Subcutaneous abdominal adipose tissue (tissue), 5 donors: ENCODE measurements at regions not wholly inside any gene's neighbourhood (a gene's known extent, or its start where the extent isn't known, plus 50 kb on each side); places are given as distances from the start of the nearest gene placed in this dataset.

Experiments used
- H3K27ac ChIP-seq: one replicate; pipeline ENCODE4 v1.7.0; 2013; ENCODE audit warnings: low read depth, mild to moderate bottlenecking, inconsistent platforms, low read length, moderate library complexity
- H3K27me3 ChIP-seq, 5 donors: one replicate each; pipeline ENCODE4 v1.7.0; 2013; ENCODE audit warnings: low read length in 5 of 5, inconsistent platforms in 1 of 5; ENCODE audit not compliant: control insufficient read depth in 5 of 5, insufficient read depth in 4 of 5
- H3K36me3 ChIP-seq, 5 donors: one replicate each; pipeline ENCODE4 v1.7.0; 2013; ENCODE audit warnings: low read length in 5 of 5; ENCODE audit not compliant: control insufficient read depth in 5 of 5, insufficient read depth in 5 of 5
- H3K4me1 ChIP-seq, 5 donors: one replicate each; pipeline ENCODE4 v1.7.0; 2013; ENCODE audit warnings: low read length in 5 of 5, mild to moderate bottlenecking in 3 of 5, moderate library complexity in 1 of 5; ENCODE audit not compliant: control insufficient read depth in 5 of 5, insufficient read depth in 5 of 5
- H3K4me3 ChIP-seq, 5 donors: one replicate each; pipeline ENCODE4 v1.7.0; 2013; ENCODE audit warnings: low read length in 5 of 5, low read depth in 1 of 5
- H3K9ac ChIP-seq, 5 donors: one replicate each; pipeline ENCODE4 v1.7.0; 2013; ENCODE audit warnings: low read length in 5 of 5, mild to moderate bottlenecking in 4 of 5, moderate library complexity in 3 of 5
- H3K9me3 ChIP-seq, 5 donors: one replicate each; pipeline ENCODE4 v1.7.0; 2013; ENCODE audit warnings: low read length in 5 of 5; ENCODE audit not compliant: control insufficient read depth in 5 of 5
- donor health status: healthy.
- donor health status: healthy.
- donor health status: healthy.
- donor health status: healthy.
- donor health status: healthy.

DNA sequence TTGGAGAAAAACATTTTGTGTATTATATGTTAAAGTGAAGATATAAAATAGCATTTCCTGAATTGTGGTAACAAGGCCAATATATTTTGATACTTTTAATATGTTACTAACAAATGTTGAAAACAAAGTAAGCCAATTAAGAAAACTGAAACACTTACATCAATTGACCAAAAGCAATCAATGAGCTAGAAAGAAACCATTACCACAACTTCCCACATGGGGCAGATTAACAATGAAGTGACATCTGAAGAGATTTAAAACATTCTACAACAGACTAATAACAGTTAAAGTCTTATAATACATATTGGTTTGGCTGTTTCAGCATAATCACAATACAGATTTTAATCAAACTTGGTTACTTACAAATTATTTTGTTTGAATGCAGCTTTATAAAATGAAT lies 282.4 kb upstream of the NETO1 start:
- Histone ChIP-seq H3K27ac (no peak overlapping the region), H3K9me3 (peaks cover 0 to 2% (median 0%) of the 10 kb centered on the region in 5 donors), H3K9ac (no peak overlapping the region), H3K4me1 (no peaks in the 10 kb centered on the region), H3K27me3 (no peaks in the 10 kb centered on the region), H3K4me3 (no peak overlapping the region), H3K36me3 (no peaks in the 10 kb centered on the region)

DNA sequence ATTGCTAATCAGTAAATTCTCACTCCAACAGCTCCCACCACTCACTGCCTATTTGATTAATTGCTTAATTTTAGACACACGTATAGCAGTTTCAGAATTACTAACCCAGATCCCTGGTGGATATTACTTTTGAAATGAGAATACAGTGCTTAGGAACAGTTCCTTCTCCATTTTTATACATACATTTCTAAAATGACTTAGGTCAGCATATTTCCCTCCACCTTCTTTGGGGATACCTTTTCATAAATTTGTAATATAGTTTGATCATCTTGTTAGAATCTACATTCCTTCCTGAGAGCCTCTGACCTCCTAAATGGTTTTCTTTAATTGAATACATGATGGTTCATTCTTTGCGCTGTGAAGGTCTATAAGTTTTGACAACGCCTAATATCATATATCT lies 279.8 kb upstream of the NETO1 start:
- no peak overlapping the region for H3K9ac ChIP-seq
- no peaks in the 10 kb centered on the region for H3K4me1 ChIP-seq
- no peaks in the 10 kb centered on the region for H3K36me3 ChIP-seq
- H3K27ac ChIP-seq: no peak overlapping the region
- H3K27me3 ChIP-seq: no peaks in the 10 kb centered on the region
- H3K4me3 ChIP-seq: no peak overlapping the region
- no peaks in the 10 kb centered on the region for H3K9me3 ChIP-seq

DNA sequence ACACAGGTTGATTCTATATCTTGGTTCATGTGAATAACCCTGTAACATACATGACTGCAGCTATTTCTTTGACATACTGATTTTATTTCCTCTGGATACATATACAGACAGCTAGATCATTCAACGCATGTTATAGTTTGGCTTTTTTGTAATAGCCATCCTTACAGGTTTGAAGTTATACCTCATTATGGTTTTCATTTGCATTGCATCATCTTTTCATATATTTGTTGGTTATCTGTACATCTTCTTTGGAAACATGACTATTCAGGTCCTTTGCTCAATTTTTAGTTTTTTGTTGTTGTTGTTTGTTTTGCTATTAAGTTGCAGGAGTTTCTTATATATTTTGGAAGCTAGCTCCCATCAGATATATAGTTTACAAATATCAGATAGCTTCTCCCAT lies 276.2 kb upstream of the NETO1 start:
- Histone ChIP-seq H3K27me3 (no peaks in the 10 kb centered on the region), H3K4me3 (no peak overlapping the region), H3K27ac (no peak overlapping the region), H3K9me3 (no peaks in the 10 kb centered on the region), H3K4me1 (no peaks in the 10 kb centered on the region), H3K9ac (no peak overlapping the region), H3K36me3 (no peaks in the 10 kb centered on the region)

DNA sequence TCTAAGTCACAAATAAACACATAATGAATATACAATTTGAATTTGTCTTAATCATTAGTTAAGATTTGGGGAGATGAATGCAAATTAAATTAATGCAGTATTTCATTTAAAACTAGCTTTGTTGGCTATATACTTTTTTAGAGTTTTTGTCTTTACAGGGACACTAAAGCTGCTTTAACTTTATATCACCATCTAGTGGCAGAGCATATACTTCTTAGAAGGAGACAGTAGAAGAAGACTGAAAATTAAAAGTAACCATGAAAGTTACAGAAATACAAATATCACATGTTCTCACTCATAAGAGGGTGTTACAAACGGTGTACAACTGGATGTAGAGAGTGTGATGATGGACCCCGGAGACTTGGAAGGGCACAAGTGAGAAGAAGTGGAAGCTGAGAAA lies 268.3 kb upstream of the NETO1 start:
- peaks cover 0 to 4% (median 0%) of the 10 kb centered on the region in 5 donors for H3K9me3 ChIP-seq
- no peaks in the 10 kb centered on the region for H3K27me3 ChIP-seq
- H3K4me1 ChIP-seq: no peaks in the 10 kb centered on the region

DNA sequence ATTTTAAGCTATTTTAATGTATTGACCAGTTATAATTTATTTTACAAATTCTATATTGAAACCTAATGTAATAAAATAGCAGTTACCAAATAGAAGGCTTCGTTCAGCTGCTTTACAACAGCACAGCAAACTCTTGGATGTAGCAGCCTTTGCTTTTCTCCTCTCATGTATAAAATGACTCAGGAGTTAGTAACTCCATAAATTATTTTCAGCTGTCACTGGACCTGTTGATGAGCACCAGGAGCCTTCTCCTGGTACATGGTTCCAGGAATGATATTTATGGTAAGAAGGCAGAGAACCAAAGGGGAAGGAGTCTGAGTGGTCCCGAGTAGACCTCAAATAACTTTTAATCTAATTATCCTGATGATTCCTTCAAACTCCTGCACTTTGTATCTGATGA lies 256.4 kb upstream of the NETO1 start:
- H3K4me3 ChIP-seq: no peak overlapping the region
- no peaks in the 10 kb centered on the region for H3K4me1 ChIP-seq
- no peak overlapping the region for H3K9ac ChIP-seq
- H3K9me3 ChIP-seq: no peaks in the 10 kb centered on the region
- H3K27me3 ChIP-seq: no peaks in the 10 kb centered on the region
- no peaks in the 10 kb centered on the region for H3K36me3 ChIP-seq
- no peak overlapping the region for H3K27ac ChIP-seq

More for the DNA sequence above, 268.3 kb upstream of the NETO1 start:
- Histone ChIP-seq H3K27ac (no peak overlapping the region), H3K4me3 (no peak overlapping the region), H3K9ac (no peak overlapping the region), H3K36me3 (no peaks in the 10 kb centered on the region)

DNA sequence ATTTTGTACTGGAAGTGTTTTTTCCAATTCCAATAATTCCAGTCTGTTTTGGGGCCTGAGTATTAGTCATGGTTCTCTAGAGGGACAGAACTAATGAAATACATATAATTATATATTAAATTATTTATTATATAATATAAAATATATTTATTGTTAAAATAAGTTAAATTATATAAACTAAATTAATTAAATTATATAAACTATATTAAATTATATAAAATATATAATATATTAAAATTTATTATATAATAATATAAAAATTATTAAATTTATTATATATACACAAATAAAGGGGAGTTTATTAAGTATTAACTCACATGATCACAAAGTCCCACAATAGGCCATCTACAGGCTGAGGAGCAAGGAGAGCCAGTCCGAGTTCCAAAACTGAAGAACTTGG lies 253.4 kb upstream of the NETO1 start:
- Histone ChIP-seq H3K4me1 (no peaks in the 10 kb centered on the region), H3K4me3 (no peak overlapping the region), H3K27ac (no peak overlapping the region)

DNA sequence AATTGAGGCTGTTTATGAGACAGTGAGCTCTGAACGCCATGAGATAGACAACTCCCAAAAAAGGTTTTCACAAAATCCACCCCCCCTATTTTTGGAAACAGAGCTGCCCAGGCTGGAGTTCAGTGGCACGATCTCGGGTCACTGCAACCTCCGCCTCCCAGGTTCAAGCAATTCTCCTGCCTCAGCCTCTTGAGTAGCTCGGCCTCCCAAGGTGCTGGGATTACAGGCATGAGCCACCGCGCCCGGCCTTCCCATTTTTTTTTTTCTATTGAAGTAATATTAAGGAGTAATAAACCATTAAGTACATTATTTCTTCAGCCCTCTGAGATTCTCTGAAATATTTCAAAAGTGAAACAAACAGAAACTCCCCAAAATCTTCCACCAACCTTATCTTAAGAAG lies 252.8 kb upstream of the NETO1 start:
- Histone ChIP-seq H3K36me3 (no peaks in the 10 kb centered on the region), H3K4me1 (no peaks in the 10 kb centered on the region), H3K9me3 (no peaks in the 10 kb centered on the region), H3K4me3 (no peak overlapping the region), H3K9ac (no peak overlapping the region), H3K27me3 (no peaks in the 10 kb centered on the region), H3K27ac (no peak overlapping the region)

More for the DNA sequence above, 253.4 kb upstream of the NETO1 start:
- Histone ChIP-seq H3K9ac (no peak overlapping the region), H3K36me3 (no peaks in the 10 kb centered on the region), H3K9me3 (no peaks in the 10 kb centered on the region), H3K27me3 (no peaks in the 10 kb centered on the region)

DNA sequence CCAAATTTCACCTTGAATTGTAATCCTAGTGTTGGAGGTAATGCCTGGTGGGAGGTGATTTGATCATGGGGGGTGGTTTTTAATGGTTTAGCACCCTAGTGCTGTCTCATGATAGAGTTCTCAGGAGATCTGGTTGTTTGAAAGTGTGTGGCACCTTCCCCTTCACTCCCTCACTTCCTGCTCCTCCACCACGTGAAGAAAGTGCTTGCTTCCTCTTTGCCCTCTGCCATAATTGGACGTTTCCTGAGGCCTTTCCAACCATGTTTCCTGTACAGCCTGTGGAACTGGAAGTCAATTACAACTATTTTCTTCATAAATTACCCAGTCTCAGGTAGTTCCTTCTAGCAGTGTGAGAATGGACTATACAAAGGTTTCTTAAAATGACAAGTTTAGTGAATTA lies 251.8 kb upstream of the NETO1 start:
- H3K27me3 ChIP-seq: no peaks in the 10 kb centered on the region
- no peaks in the 10 kb centered on the region for H3K4me1 ChIP-seq
- no peaks in the 10 kb centered on the region for H3K9me3 ChIP-seq
- no peak overlapping the region for H3K9ac ChIP-seq
- no peaks in the 10 kb centered on the region for H3K36me3 ChIP-seq
- H3K27ac ChIP-seq: no peak overlapping the region
- H3K4me3 ChIP-seq: no peak overlapping the region

DNA sequence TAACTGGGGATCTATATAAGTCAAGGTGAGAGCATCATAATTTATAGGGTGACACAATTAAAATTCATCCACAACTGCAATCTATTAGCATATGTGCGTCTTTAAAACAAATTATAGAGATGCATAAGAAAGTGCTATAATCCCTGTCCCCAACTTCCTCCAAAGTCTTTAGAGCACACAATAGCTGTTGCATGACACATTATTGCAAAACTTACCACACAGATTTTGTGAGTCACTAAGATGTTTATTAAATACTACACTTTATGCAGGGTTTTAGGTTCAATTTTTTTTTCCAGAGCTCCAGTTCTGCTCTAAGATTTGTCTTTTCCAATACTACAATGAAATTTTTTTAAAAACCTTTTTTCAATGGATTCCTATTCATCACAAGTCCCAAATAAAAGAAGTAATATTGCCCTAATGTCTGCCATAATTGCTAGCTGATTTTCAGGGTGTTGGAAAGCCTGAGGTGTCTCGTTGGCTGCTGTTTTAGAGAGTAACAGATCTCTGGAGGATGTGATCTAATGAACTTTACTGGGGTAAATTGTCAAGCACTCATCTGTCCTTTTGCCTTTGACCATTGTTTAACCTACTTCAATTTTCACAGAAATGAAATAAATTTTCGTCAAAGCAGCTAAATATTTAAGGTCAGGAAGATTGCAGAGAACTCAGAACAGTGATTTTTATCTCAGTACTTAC lies 250.5 kb upstream of the NETO1 start:
- no peaks in the 10 kb centered on the region for H3K27me3 ChIP-seq
- H3K4me3 ChIP-seq: no peak overlapping the region
- no peak overlapping the region for H3K27ac ChIP-seq
- no peak overlapping the region for H3K9ac ChIP-seq
- no peaks in the 10 kb centered on the region for H3K36me3 ChIP-seq
- no peaks in the 10 kb centered on the region for H3K4me1 ChIP-seq
- no peaks in the 10 kb centered on the region for H3K9me3 ChIP-seq

DNA sequence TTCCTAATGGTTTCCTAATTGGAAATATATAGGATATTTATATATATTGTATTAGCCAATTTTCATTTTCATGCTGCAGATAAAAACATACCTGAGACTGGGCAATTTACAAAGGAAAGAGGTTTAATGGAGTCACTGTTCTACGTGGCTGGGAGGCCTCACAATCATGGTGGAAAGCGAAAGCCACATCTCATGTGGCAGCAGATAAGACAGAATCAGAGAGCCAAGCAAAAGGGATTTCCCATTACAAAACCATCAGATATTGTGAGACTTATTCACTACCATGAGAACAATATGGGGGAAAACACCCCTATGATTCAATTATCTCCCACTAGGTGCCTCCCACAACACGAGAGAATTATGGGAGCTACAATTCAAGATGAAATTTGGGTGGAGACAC lies 242.5 kb upstream of the NETO1 start:
- Histone ChIP-seq H3K9ac (no peak overlapping the region), H3K4me1 (no peaks in the 10 kb centered on the region), H3K9me3 (no peaks in the 10 kb centered on the region), H3K27me3 (no peaks in the 10 kb centered on the region), H3K27ac (no peak overlapping the region), H3K36me3 (no peaks in the 10 kb centered on the region), H3K4me3 (no peak overlapping the region)

DNA sequence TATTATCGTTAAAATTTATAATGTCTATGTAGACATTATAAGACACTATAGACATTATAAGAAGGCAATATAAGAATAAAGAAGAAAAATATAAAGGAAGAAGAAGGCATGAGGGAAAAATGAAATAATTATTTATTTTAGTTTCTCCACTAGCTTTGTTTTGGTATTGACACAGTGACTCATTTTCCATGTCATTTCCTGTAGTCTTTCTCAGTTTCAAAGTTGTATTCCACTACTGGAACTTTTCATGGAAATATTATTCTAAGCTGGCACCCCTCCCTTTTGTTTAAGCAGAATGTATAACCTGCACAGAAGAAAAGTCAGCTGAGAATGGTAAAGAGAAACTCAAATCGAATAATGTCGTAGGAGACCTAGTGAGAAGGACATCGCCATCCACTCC lies 234.2 kb upstream of the NETO1 start:
- no peaks in the 10 kb centered on the region for H3K36me3 ChIP-seq
- no peak overlapping the region for H3K9ac ChIP-seq
- H3K27me3 ChIP-seq: no peaks in the 10 kb centered on the region
- H3K9me3 ChIP-seq: no peaks in the 10 kb centered on the region
- H3K27ac ChIP-seq: no peak overlapping the region
- no peaks in the 10 kb centered on the region for H3K4me1 ChIP-seq
- H3K4me3 ChIP-seq: no peak overlapping the region
